Spleen (tissue), 7 donors: ENCODE measurements at regions not wholly inside any gene's neighbourhood (a gene's known extent, or its start where the extent isn't known, plus 50 kb on each side); places are given as distances from the start of the nearest gene placed in this dataset.

Experiments
- CTCF ChIP-seq, 11 experiments: fragments of 200-600 bp in 7 of 11; fragments of 450-650 bp in 4 of 11; sonication (generic) in 4 of 11; IDR thresholded peaks in 8 of 11; conservative IDR thresholded peaks in 3 of 11; 1 replicate in 7 of 11; 2 replicates in 4 of 11; pipeline versions ENCODE4 v1.4.0 to v1.8.0; 2016 to 2021; ENCODE audit warnings: antibody characterized with exemption in 11 of 11, inconsistent platforms in 4 of 11, mild to moderate bottlenecking in 1 of 11
- POLR2A ChIP-seq, 3 donors: fragments of 450-650 bp; IDR thresholded peaks; one replicate each; pipeline ENCODE4 v1.5.1; 2017; ENCODE audit warnings: antibody characterized with exemption in 3 of 3, mild to moderate bottlenecking in 1 of 3
- donor health status: DM: no; HTN: no; CAD: no; lungs with moderate emphysema.
- donor health status: DM: no; HTN: no; CAD: no.
- donor health status: DM: no; HTN: no; CAD: no.

- TF ChIP-seq CTCF (IDR thresholded peaks at IDR 0.05 in 8 of 11, conservative IDR thresholded peaks at IDR 0.05 in 3 of 11) (no peak), POLR2A (IDR thresholded peaks at IDR 0.05) (no peak)
Measured at GRCh38 chr10:28426392-28427159, 106.3 kb upstream of the WAC start.
